Jurkat, Clone E6-1 (cell line): ENCODE measurements at regions not wholly inside any gene's neighbourhood (a gene's known extent, or its start where the extent isn't known, plus 50 kb on each side); places are given as distances from the start of the nearest gene placed in this dataset.
A peak's percentile ranks its signal among the peaks of the same experiment; 100 is the strongest.

Experiments used
- DNase-seq: peaks from one replicate; pipeline ENCODE4 v3.0.0-alpha.2; 2011; ENCODE audit warnings: low read depth, low spot score
- H3K4me3 ChIP-seq: 2 replicates; pipeline ENCODE4 v1.5.1; 2011; ENCODE audit warnings: mild to moderate bottlenecking, low read length, control low read depth, moderate library complexity

GRCh38 chrX:39283239-39283638 is 482.0 kb downstream of the MID1IP1 start:
- no peak for DNase-seq
- H3K4me3 ChIP-seq = no peak overlapping the region

DNA sequence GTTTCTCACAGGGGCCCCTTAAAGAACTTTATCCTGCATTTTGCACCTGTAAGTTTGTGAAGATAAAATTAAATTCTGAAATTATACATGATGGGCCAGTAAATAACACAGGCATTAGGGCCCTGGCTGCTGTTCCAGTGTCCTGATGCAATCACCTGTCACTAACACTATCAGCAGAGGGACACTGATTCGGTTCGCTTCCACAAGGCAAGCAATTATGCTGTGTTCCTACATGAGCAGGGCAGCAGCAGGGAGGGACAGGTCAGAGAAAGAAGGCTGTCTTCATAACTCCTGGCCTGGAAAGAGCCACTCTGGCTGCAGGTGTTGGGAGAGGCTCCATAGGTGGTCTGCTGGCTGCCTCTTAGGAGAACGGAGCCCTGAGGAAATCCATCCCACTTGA is 487.3 kb downstream of the MID1IP1 start:
- no peak overlapping the region for H3K4me3 ChIP-seq
- DNase-seq = no peak

DNA sequence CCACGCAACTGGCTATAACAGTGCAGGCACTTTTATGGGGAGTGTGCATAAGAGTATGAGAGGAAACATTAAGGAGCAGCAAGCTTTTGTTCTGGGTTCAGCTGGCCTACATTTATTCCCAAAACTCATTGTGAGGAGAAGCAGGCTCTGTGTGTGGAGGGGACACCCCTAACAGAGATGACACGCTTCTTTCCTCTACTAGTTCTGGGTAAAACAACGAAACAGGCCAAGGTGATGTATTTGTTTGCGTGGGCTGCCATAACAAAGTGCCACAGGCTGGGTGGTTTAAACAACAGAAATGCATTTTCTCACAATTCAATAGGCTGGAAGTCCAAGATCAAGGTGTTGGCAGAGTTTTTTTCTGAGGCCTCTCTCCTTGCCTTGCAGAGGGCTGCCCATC is 488.6 kb downstream of the MID1IP1 start:
- no peak overlapping the region for H3K4me3 ChIP-seq

DNA sequence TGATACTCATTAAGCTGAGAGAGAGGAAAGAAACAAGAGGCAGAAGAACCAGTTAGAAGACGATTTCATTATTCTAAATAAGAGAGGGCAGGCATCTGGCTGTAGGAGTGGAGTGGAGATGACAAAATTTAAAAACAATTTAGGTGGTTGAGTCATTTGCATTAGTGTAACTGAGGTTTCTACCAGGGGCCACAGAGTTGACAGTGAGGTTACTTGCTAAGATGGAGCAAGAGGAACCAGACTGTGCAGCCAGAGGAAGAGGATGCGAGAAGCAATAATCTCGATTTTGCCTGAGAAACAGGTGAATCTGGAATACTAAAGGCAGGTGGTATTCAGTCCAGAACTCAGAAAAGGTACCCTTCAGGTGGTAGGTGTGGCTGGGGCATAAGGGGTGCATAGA is 491.9 kb downstream of the MID1IP1 start:
- DNase-seq = no peak
- H3K4me3 ChIP-seq = no peak overlapping the region

More for the DNA sequence above, 488.6 kb downstream of the MID1IP1 start:
- DNase-seq = no peak

DNA sequence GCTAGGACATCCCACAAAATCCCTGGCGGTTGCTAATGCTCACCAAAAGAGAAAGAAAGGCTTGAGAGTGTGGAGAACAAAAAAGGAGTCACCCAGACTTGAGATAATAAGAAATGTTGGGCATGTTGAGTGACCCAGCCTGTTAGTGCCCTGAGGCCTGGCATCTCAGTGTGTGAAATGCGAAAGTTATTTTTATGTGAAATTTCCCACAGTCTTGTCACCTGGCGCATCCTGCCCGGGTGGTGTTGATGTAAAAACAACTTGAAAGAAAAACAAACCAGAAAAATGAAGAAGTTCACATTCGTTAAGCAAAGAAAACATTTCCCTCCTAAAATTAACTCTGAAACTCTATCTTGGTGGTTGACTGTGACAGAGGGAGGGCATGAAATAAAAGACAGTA is 495.2 kb downstream of the MID1IP1 start:
- DNase-seq = no peak
- H3K4me3 ChIP-seq = no peak overlapping the region

DNA sequence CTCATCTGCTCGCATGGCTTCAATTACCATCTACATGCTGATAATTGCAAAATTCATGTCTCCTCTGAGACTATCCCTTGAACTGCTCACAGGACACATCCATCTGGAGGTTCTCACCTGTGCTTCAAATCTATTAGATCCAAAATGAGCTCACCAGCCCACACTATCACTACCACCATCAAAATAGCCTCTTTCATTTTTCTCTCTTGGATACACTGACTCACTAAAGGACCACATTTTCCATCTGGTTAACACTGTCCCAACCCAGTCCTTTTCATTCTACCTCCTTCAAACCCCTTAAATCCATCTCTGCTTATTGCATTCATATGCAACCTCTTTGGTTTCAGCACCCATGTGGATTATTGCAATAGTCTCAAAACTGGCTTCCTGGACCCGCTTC is 497.6 kb downstream of the MID1IP1 start:
- H3K4me3 ChIP-seq = no peak overlapping the region
- no peak for DNase-seq

- DNase-seq = no peak
- no peak overlapping the region for H3K4me3 ChIP-seq
These were observed 498.4 kb downstream of the MID1IP1 start for GRCh38 chrX:39299615-39300014.

- no peak for DNase-seq
These were observed 499.8 kb downstream of the MID1IP1 start for GRCh38 chrX:39301036-39301435.

DNA sequence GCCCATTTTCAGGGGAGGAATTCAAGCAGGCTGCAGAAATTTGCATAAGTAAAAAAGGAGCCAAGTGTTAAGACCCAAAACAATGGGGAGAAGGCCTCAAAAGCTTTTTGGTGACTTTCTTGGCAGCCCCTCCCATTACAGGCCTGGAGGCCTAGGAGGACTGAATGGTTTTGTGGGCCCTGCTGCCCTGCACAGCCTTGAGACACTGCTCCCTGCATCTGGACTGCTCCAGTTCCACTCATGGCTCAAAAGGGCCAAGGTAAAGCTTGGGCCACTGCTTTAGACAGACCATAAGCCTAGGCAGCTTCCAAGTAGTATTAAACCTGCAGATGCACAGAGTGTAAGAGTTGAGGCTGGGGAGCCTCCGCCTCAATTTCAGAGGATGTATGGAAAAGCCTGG is 501.6 kb downstream of the MID1IP1 start:
- no peak for DNase-seq

More at GRCh38 chrX:39301036-39301435, 499.8 kb downstream of the MID1IP1 start:
- H3K4me3 ChIP-seq = no peak overlapping the region

DNA sequence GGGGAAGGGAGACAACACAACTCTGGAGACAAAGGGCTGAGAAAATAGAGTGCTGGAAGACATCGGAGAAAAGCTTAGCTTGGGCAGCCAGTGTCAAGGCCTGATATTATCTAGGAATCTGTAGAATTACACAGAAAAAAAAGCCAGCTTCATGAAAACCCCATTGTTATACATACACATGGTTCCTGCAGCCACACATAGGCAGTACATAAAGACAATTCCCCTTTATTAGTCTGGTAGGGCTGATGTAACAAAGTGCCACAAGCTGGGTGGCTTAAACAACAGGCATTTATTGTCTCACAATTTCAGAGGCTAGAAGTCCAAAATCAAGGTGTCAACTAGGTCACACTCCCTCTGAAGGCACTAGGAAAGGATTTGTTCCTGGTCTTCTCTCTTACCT is 503.5 kb downstream of the MID1IP1 start:
- no peak for DNase-seq
- no peak overlapping the region for H3K4me3 ChIP-seq

More for the DNA sequence above, 501.6 kb downstream of the MID1IP1 start:
- no peak overlapping the region for H3K4me3 ChIP-seq

DNA sequence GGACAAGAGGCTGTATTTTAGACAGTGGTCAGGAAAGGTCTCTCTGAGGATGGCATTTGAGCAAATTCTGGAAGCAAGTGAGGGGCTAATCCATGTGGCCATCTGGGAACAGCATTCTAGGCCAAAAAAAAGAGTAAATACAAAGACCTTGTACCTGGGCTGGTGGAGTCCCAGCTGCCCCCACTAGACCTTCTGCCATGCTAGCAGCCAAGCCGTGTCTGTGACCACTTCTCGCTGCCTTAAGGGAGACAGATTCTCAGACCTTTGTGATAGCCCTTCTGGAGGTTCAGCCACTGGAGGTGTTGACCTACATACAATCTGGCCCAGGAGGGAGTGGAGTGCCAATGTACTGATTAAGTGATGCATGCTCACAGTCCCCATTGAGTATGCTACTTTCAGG is 506.2 kb downstream of the MID1IP1 start:
- H3K4me3 ChIP-seq = no peak overlapping the region
- DNase-seq = no peak

- no peak overlapping the region for H3K4me3 ChIP-seq
- DNase-seq = no peak
These were observed 506.9 kb downstream of the MID1IP1 start for GRCh38 chrX:39308126-39308525.

- DNase-seq = no peak
- H3K4me3 ChIP-seq = no peak overlapping the region
These were observed 507.9 kb downstream of the MID1IP1 start for GRCh38 chrX:39309018-39309635.

GRCh38 chrX:39309721-39310152 is 508.5 kb downstream of the MID1IP1 start:
- no peak overlapping the region for H3K4me3 ChIP-seq
- peak; percentile 69 for DNase-seq

- H3K4me3 ChIP-seq = no peak overlapping the region
- no peak for DNase-seq
These were observed 509.6 kb downstream of the MID1IP1 start for GRCh38 chrX:39310891-39311290.

DNA sequence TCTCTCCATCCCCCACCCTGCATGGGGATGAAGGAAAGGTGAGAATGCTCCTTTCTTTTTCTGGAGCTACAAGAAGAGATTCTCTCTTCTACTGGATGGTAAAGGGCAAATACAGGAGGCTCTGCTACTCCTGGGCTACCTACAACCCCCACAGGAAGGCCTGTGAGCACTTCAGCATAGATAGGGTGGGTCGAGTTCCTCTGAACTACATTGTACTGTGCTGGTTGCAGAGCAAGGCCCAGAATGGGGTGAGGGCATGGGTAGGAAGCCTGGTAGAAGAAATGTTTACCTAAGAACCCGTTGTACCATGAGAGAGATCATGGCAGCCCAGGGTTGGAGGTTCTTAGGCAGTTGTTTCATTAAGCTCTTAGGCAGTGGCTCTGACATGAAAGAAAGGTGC is 510.4 kb downstream of the MID1IP1 start:
- H3K4me3 ChIP-seq = no peak overlapping the region
- DNase-seq = no peak

DNA sequence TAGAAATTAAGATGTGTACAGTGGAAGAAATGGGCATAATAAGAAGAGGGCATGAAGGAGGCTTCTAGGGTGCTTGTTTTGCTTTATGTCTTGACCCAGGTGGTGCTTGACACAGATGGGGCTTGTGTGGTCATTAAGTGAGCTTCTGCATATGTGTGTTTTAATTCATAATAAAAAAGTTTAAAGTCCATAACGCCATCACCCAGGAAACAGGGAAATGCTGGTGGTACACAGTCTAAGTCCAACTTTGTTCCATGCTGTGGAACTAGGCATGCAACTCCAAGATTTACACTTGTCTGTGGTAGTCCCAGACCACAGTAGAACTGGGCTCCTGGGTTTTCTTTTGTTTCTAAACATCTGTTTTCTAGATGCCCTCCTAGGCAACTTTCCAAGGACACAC is 511.9 kb downstream of the MID1IP1 start:
- no peak overlapping the region for H3K4me3 ChIP-seq
- no peak for DNase-seq

- no peak for DNase-seq
- no peak overlapping the region for H3K4me3 ChIP-seq
These were observed 517.5 kb downstream of the MID1IP1 start for GRCh38 chrX:39318506-39319343.

DNA sequence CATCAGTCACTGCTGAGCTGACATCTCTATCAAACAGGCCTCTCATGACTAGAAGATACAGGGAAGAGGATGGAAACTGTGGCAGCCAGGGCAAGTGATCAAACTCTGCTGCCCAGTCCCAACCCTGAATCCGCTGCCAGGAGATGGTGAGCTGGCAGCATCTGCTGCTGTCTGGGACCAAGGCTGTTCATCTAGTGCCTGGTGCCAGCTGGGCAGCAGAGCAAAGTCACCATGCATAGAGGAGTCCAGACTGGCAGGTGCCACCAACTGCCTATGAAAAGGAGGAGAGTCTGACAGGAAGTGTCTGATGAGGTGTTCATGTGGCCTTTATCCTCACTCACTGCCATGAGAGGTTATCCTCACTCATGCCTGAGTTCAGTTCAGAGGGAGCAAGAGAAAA is 518.9 kb downstream of the MID1IP1 start:
- no peak for DNase-seq

GRCh38 chrX:39322496-39322895 is 521.2 kb downstream of the MID1IP1 start:
- DNase-seq = no peak
- no peak overlapping the region for H3K4me3 ChIP-seq

More for the DNA sequence above, 518.9 kb downstream of the MID1IP1 start:
- H3K4me3 ChIP-seq = no peak overlapping the region
